ENCODE measurements at regions not wholly inside any gene's neighbourhood (a gene's known extent, or its start where the extent isn't known, plus 50 kb on each side); places are given as distances from the start of the nearest gene placed in this dataset.

DNA sequence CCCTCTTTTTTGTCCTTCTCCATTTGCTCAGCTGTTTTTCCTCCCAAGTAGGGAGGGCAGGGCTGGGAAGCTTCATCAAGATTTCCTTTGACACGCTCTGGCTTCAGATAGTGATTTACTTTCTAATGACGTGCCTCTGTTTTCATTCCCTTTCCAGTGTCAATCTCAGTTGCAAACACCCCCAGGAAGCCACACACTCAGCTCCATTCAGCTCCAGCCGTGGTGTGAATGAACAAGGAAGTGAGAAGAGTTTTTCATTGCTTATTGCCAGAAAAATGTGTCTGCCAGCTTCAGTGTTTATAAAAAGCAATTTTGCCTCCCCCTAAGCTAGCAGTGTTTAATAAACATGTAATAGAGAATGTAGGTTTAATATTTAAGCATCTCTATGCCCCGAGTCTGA lies 108.7 kb upstream of the DPP6 start (continued):
- TF ChIP-seq RXRA (IDR thresholded peaks at IDR 0.05), result no peak

DNA sequence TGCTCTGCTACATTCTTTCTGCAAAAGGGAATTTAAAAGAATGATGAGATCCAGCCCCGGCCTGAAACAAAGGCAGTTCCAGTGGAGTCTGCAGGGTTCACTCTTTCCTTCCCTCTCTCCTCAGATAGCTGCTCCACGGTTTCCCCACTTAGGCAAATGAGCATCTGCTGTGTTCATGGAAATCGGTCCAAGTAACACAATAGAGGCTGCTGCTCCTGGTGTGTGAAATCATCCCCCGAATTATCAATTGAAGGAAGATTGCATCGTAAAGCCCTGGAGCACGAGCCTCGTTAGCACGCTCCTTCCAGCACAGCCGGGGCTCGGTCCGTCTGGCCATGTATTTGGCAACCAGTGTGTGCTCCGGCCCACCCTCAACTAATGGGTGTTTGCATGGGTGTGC lies 108.3 kb upstream of the DPP6 start:
- TF ChIP-seq JUND (IDR thresholded peaks at IDR 0.05) (no peak), RXRA (IDR thresholded peaks at IDR 0.05) (no peak), SP1 (IDR thresholded peaks at IDR 0.05) (no peak), EGR1 (IDR thresholded peaks at IDR 0.05; ENCODE audit: low read depth in 2 of 2) (no peak), NR2F2 (IDR thresholded peaks at IDR 0.05) (no peak), TAF1 (conservative IDR thresholded peaks at IDR 0.05) (no peak), GABPA (IDR thresholded peaks at IDR 0.05 in 1 of 2, conservative IDR thresholded peaks at IDR 0.05 in 1 of 2) (no peak), HNF4A (conservative IDR thresholded peaks at IDR 0.05) (no peak), FOXA2 (IDR thresholded peaks at IDR 0.05) (no peak), YY1 (IDR thresholded peaks at IDR 0.05) (no peak), FOXA1 (IDR thresholded peaks at IDR 0.05) (no peak), HNF4G (IDR thresholded peaks at IDR 0.05) (no peak), RAD21 (IDR thresholded peaks at IDR 0.05) (no peak)
- TF ChIP-seq, protein P1, sequence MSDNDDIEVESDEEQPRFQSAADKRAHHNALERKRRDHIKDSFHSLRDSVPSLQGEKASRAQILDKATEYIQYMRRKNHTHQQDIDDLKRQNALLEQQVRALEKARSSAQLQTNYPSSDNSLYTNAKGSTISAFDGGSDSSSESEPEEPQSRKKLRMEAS (IDR thresholded peaks at IDR 0.05), result no peak
- TF ChIP-seq, protein P2, sequence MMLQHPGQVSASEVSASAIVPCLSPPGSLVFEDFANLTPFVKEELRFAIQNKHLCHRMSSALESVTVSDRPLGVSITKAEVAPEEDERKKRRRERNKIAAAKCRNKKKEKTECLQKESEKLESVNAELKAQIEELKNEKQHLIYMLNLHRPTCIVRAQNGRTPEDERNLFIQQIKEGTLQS (IDR thresholded peaks at IDR 0.05), result no peak
- TF ChIP-seq, protein P3, sequence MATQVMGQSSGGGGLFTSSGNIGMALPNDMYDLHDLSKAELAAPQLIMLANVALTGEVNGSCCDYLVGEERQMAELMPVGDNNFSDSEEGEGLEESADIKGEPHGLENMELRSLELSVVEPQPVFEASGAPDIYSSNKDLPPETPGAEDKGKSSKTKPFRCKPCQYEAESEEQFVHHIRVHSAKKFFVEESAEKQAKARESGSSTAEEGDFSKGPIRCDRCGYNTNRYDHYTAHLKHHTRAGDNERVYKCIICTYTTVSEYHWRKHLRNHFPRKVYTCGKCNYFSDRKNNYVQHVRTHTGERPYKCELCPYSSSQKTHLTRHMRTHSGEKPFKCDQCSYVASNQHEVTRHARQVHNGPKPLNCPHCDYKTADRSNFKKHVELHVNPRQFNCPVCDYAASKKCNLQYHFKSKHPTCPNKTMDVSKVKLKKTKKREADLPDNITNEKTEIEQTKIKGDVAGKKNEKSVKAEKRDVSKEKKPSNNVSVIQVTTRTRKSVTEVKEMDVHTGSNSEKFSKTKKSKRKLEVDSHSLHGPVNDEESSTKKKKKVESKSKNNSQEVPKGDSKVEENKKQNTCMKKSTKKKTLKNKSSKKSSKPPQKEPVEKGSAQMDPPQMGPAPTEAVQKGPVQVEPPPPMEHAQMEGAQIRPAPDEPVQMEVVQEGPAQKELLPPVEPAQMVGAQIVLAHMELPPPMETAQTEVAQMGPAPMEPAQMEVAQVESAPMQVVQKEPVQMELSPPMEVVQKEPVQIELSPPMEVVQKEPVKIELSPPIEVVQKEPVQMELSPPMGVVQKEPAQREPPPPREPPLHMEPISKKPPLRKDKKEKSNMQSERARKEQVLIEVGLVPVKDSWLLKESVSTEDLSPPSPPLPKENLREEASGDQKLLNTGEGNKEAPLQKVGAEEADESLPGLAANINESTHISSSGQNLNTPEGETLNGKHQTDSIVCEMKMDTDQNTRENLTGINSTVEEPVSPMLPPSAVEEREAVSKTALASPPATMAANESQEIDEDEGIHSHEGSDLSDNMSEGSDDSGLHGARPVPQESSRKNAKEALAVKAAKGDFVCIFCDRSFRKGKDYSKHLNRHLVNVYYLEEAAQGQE (IDR thresholded peaks at IDR 0.05), result no peak
- TF ChIP-seq, protein P4, sequence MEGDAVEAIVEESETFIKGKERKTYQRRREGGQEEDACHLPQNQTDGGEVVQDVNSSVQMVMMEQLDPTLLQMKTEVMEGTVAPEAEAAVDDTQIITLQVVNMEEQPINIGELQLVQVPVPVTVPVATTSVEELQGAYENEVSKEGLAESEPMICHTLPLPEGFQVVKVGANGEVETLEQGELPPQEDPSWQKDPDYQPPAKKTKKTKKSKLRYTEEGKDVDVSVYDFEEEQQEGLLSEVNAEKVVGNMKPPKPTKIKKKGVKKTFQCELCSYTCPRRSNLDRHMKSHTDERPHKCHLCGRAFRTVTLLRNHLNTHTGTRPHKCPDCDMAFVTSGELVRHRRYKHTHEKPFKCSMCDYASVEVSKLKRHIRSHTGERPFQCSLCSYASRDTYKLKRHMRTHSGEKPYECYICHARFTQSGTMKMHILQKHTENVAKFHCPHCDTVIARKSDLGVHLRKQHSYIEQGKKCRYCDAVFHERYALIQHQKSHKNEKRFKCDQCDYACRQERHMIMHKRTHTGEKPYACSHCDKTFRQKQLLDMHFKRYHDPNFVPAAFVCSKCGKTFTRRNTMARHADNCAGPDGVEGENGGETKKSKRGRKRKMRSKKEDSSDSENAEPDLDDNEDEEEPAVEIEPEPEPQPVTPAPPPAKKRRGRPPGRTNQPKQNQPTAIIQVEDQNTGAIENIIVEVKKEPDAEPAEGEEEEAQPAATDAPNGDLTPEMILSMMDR (IDR thresholded peaks at IDR 0.05; ENCODE audit: low read depth, low read length, missing input control), result no peak
- TF ChIP-seq, protein P5, sequence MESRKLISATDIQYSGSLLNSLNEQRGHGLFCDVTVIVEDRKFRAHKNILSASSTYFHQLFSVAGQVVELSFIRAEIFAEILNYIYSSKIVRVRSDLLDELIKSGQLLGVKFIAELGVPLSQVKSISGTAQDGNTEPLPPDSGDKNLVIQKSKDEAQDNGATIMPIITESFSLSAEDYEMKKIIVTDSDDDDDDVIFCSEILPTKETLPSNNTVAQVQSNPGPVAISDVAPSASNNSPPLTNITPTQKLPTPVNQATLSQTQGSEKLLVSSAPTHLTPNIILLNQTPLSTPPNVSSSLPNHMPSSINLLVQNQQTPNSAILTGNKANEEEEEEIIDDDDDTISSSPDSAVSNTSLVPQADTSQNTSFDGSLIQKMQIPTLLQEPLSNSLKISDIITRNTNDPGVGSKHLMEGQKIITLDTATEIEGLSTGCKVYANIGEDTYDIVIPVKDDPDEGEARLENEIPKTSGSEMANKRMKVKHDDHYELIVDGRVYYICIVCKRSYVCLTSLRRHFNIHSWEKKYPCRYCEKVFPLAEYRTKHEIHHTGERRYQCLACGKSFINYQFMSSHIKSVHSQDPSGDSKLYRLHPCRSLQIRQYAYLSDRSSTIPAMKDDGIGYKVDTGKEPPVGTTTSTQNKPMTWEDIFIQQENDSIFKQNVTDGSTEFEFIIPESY (IDR thresholded peaks at IDR 0.05), result no peak
- H3K9me3 ChIP-seq (ENCODE audit: control insufficient read depth in 4 of 4, low read length in 3 of 4), result peaks cover 0 to 2% (median 0%) of the 10 kb centered on the region in 4 donors
- DNase-seq (ENCODE audit: low spot score), result no peak
- no peak overlapping the region for H3K27ac ChIP-seq (ENCODE audit: low read depth in 1 of 2, low read length in 2 of 2)
- WGBS, result 41% methylated on average over 12 of the region's 12 CpGs
- no peaks in the 10 kb centered on the region for H3K4me1 ChIP-seq (ENCODE audit: control insufficient read depth in 4 of 4, insufficient read depth in 4 of 4, low read length in 3 of 4)
- no peak overlapping the region for H3K4me3 ChIP-seq (ENCODE audit: low read depth in 1 of 3, low read length in 3 of 3)
- peaks cover 0 to 2% (median 0%) of the 10 kb centered on the region in 4 donors for H3K27me3 ChIP-seq (ENCODE audit: control insufficient read depth in 4 of 4, insufficient read depth in 4 of 4, low read length in 3 of 4)
- H3K36me3 ChIP-seq (ENCODE audit: control insufficient read depth in 4 of 4, insufficient read depth in 3 of 4, low read depth in 1 of 4, low read length in 3 of 4), result no peaks in the 10 kb centered on the region
- no peak overlapping the region for H3K9ac ChIP-seq (ENCODE audit: low read depth in 1 of 2, low read length in 2 of 2)

Measured in liver (tissue), 8 donors.